Mesothelial cell of epicardium (in vitro differentiated cells): ENCODE measurements at regions not wholly inside any gene's neighbourhood (a gene's known extent, or its start where the extent isn't known, plus 50 kb on each side); places are given as distances from the start of the nearest gene placed in this dataset.
"Not testable (repeated sequence)": the region's sequence is repeated elsewhere in the genome, so short reads cannot be mapped to it uniquely, and the experiment has no call there.

Source experiments
- DNase-seq, 2 experiments: peaks; one replicate each; pipeline ENCODE4 v3.0.0; 2021; ENCODE audit warnings: low spot score in 2 of 2; ENCODE audit not compliant: unreplicated experiment in 2 of 2
- H3K27ac Mint-ChIP-seq: 2 replicates; pipeline ENCODE4 v1.8.0; 2021; ENCODE audit warnings: mixed read lengths
- H3K27me3 Mint-ChIP-seq: 2 replicates; pipeline ENCODE4 v1.8.0; 2021; ENCODE audit warnings: low read depth, mixed read lengths
- H3K36me3 Mint-ChIP-seq: 2 replicates; pipeline ENCODE4 v1.8.0; 2021; ENCODE audit warnings: mixed read lengths
- H3K4me1 Mint-ChIP-seq: 2 replicates; pipeline ENCODE4 v1.8.0; 2021; ENCODE audit warnings: mixed read lengths
- H3K4me3 Mint-ChIP-seq: 2 replicates; pipeline ENCODE4 v1.8.0; 2021; ENCODE audit warnings: mild to moderate bottlenecking, moderate library complexity, mixed read lengths
- H3K9me3 Mint-ChIP-seq: 2 replicates; pipeline ENCODE4 v1.8.0; 2021; ENCODE audit warnings: mixed read lengths
- CTCF ChIP-seq: fragments of 200-600 bp; sonication (generic); IDR thresholded peaks from one replicate; pipeline ENCODE4 v1.5.0; 2021; ENCODE audit warnings: antibody characterized with exemption; ENCODE audit not compliant: unreplicated experiment

GRCh38 chr9:38488156-38488698 is 64.0 kb upstream of the IGFBPL1 start:
- H3K4me1 Mint-ChIP-seq: peaks cover 5% of the 10 kb centered on the region
- H3K27ac Mint-ChIP-seq: no peak overlapping the region
- no peaks in the 10 kb centered on the region for H3K36me3 Mint-ChIP-seq
- no peak for DNase-seq
- H3K27me3 Mint-ChIP-seq: no peaks in the 10 kb centered on the region
- H3K4me3 Mint-ChIP-seq: no peak overlapping the region
- peaks cover 8% of the 10 kb centered on the region for H3K9me3 Mint-ChIP-seq
- TF ChIP-seq CTCF: no peak

GRCh38 chr9:38487418-38488155 is 63.3 kb upstream of the IGFBPL1 start:
- peaks cover 12% of the 10 kb centered on the region for H3K4me1 Mint-ChIP-seq
- not testable (repeated sequence) for H3K36me3 Mint-ChIP-seq

GRCh38 chr9:38486837-38487236 is 62.6 kb upstream of the IGFBPL1 start:
- Mint-ChIP-seq H3K9me3 (peaks cover 6% of the 10 kb centered on the region), H3K27me3 (no peaks in the 10 kb centered on the region), H3K27ac (no peak overlapping the region), H3K4me3 (no peak overlapping the region), H3K36me3 (no peaks in the 10 kb centered on the region), H3K4me1 (peaks cover 13% of the 10 kb centered on the region)
- TF ChIP-seq CTCF: no peak
- no peak for DNase-seq

More at GRCh38 chr9:38487418-38488155, 63.3 kb upstream of the IGFBPL1 start:
- not testable (repeated sequence) for H3K27me3 Mint-ChIP-seq, H3K9me3 Mint-ChIP-seq, DNase-seq, H3K4me3 Mint-ChIP-seq, H3K27ac Mint-ChIP-seq

- peaks cover 13% of the 10 kb centered on the region for H3K4me1 Mint-ChIP-seq
- no peak for TF ChIP-seq CTCF
- no peak overlapping the region for H3K4me3 Mint-ChIP-seq
- H3K36me3 Mint-ChIP-seq: no peaks in the 10 kb centered on the region
- H3K9me3 Mint-ChIP-seq: no peaks in the 10 kb centered on the region
- no peak for DNase-seq
- H3K27ac Mint-ChIP-seq: no peak overlapping the region
- H3K27me3 Mint-ChIP-seq: no peaks in the 10 kb centered on the region
Observed at GRCh38 chr9:38486056-38486615, 61.9 kb upstream of the IGFBPL1 start.

- not testable (repeated sequence) for H3K4me3 Mint-ChIP-seq, H3K36me3 Mint-ChIP-seq, H3K27me3 Mint-ChIP-seq, H3K27ac Mint-ChIP-seq, DNase-seq, H3K9me3 Mint-ChIP-seq
- peaks cover 13% of the 10 kb centered on the region for H3K4me1 Mint-ChIP-seq
Observed at GRCh38 chr9:38484076-38484665, 59.9 kb upstream of the IGFBPL1 start.

GRCh38 chr9:38482918-38483592 is 58.8 kb upstream of the IGFBPL1 start:
- Mint-ChIP-seq H3K36me3 (no peaks in the 10 kb centered on the region), H3K4me1 (peaks cover 13% of the 10 kb centered on the region), H3K27me3 (no peaks in the 10 kb centered on the region), H3K4me3 (no peak overlapping the region), H3K27ac (no peak overlapping the region), H3K9me3 (no peaks in the 10 kb centered on the region)
- DNase-seq: no peak
- TF ChIP-seq CTCF: no peak
